Activated CD4-positive, alpha-beta T cell treated with anti-CD3 and anti-CD28 coated beads for 36 hours (primary cell): ENCODE measurements at regions not wholly inside any gene's neighbourhood (a gene's known extent, or its start where the extent isn't known, plus 50 kb on each side); places are given as distances from the start of the nearest gene placed in this dataset.

Source experiments
- ATAC-seq: fragments of 200-7000 bp; cut with Tn5 transposase; one replicate; pipeline ENCODE4 v1.10.0; 2021; ENCODE audit warnings: mild to moderate bottlenecking, moderate library complexity
- CTCF ChIA-PET: fragments of 350-600 bp; sonication (Branson Sonifier 250); formaldehyde crosslinking; loops from one replicate; lab custom pipeline; 2021; ENCODE audit warnings: antibody characterized with exemption; lab: Charles Lee
- POLR2A ChIA-PET: fragments of 350-600 bp; sonication (Branson Sonifier 250); formaldehyde crosslinking; loops from one replicate; lab custom pipeline; 2021; ENCODE audit warnings: antibody characterized with exemption, inconsistent platforms; lab: Charles Lee
- DNase-seq: peaks from one replicate; pipeline ENCODE4 v3.0.0-alpha.2; 2020
- H3K27ac Mint-ChIP-seq: one replicate; pipeline ENCODE4 v1.8.0; 2021; ENCODE audit warnings: mixed read lengths
- H3K27me3 Mint-ChIP-seq: one replicate; pipeline ENCODE4 v1.8.0; 2021; ENCODE audit warnings: mixed read lengths
- H3K36me3 Mint-ChIP-seq: one replicate; pipeline ENCODE4 v1.8.0; 2021; ENCODE audit warnings: low read depth, mixed read lengths
- H3K4me1 Mint-ChIP-seq: one replicate; pipeline ENCODE4 v1.8.0; 2021; ENCODE audit warnings: mixed read lengths
- H3K4me3 Mint-ChIP-seq: one replicate; pipeline ENCODE4 v1.8.0; 2021; ENCODE audit warnings: mild to moderate bottlenecking, moderate library complexity, mixed read lengths
- H3K9me3 Mint-ChIP-seq: one replicate; pipeline ENCODE4 v1.8.0; 2021; ENCODE audit warnings: low read depth, mixed read lengths
- intact Hi-C, 2 experiments: fragments of 100-400 bp; cut with DNase I in 1 of 2; cut with micrococcal nuclease in 1 of 2; formaldehyde crosslinking; loops; one replicate each; pipeline versions ENCODE4 v1.14.2 to v1.15.1; 2022 to 2024; cut with DNase I, micrococcal nuclease

DNA sequence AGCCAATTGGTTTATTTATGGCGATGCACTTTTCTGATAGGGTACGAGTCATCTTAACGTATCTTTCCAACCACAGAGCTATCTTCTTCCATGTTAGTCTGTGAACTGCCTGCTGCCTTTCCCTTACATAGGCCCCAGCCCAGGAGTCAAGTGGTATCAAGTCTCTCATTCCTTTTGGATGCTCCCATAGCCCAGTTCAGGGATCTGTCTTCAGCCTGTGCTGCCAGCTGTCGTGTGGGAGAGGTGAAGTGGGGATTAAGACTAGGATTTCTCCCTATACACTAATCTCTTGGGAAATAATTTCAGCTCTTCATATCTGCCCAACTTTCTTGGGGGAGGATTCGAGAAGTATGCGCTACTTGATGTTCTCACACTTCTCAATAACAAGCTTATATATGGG lies 475.7 kb downstream of the EBF1 start:
- no peaks in the 10 kb centered on the region for H3K9me3 Mint-ChIP-seq
- CTCF ChIA-PET, result interaction anchor here (1.2 kb wide), 1 partner anchor 17 kb away, joined by 3 read pairs; no protein-coding TSS in a partner anchor
- no peaks in the 10 kb centered on the region for H3K36me3 Mint-ChIP-seq

GRCh38 chr5:158621391-158621790 lies 478.3 kb downstream of the EBF1 start:
- CTCF ChIA-PET, result no interaction called here
- DNase-seq (no peak), ATAC-seq (no peak)
- H3K4me1 Mint-ChIP-seq, result no peaks in the 10 kb centered on the region
- no peak overlapping the region for H3K4me3 Mint-ChIP-seq
- H3K36me3 Mint-ChIP-seq, result no peaks in the 10 kb centered on the region
- H3K9me3 Mint-ChIP-seq, result no peaks in the 10 kb centered on the region
- no peaks in the 10 kb centered on the region for H3K27me3 Mint-ChIP-seq
- POLR2A ChIA-PET, result no interaction called here
- no peak overlapping the region for H3K27ac Mint-ChIP-seq
- intact Hi-C loops, result no loop called here

More for the DNA sequence above, 475.7 kb downstream of the EBF1 start:
- POLR2A ChIA-PET, result no interaction called here
- Mint-ChIP-seq H3K27me3 (no peaks in the 10 kb centered on the region), H3K27ac (no peak overlapping the region), H3K4me3 (no peak overlapping the region), H3K4me1 (no peaks in the 10 kb centered on the region)
- ATAC-seq (no peak), DNase-seq (no peak)
- intact Hi-C loops, result no loop called here

DNA sequence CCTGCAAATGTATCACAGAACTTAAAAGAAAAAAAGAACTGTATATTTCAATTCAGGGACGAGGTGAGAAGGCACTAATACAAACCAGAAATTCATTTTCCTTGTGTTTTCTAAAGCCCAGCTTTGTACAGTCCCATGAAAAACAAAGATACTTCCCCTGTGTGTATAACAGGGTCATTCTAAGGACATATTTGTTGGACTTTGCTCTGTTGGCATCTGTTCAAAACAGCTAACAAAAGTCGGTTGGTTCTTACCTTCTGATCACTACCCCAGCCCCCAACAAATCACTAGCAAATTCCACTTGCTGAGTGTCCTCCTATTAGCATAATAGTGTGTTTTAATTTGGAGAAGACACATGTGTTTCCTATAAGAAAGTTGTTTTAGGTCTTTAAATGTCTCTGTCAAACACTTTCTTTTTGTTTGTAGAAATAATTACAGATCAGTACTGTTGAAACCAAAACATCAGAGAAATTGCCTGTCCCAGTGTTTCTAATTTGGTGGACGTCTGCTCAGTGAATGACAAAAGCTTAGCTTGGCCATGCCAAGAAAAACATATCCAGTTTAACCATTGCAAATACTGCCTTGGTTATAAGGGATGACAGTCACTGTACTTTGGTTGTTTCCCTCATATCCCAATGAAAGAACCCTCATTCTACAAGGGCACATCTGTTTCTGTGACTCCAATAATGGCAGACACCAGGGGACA lies 480.5 kb downstream of the EBF1 start:
- Mint-ChIP-seq H3K27me3 (no peaks in the 10 kb centered on the region), H3K9me3 (no peaks in the 10 kb centered on the region), H3K27ac (no peak overlapping the region), H3K36me3 (no peaks in the 10 kb centered on the region), H3K4me3 (no peak overlapping the region), H3K4me1 (no peaks in the 10 kb centered on the region)
- no peak for DNase-seq
- ATAC-seq, result no peak
- intact Hi-C loops, result no loop called here
- ChIA-PET POLR2A (no interaction called here), CTCF (no interaction called here)

DNA sequence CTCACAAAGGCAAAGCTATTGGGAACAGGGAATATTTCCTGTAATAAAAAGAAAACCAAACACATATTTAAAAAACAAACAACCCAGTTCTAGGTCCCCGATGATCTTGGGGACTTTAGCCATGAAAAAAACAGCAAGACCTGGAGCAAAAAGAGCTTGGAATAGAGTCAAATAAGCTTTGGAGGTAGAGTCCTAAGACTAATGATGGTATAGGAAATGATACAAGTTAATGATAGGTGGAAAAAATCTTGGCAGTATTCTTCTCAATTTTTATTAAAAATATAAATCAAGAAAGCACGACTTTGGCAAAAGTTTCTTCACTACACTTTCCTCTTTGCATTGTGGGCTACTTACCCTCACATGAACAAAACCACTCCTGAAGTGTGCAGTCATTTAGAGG lies 481.5 kb downstream of the EBF1 start:
- Mint-ChIP-seq H3K9me3 (no peaks in the 10 kb centered on the region), H3K4me1 (no peaks in the 10 kb centered on the region), H3K36me3 (no peaks in the 10 kb centered on the region), H3K4me3 (no peak overlapping the region), H3K27me3 (no peaks in the 10 kb centered on the region), H3K27ac (no peak overlapping the region)
- DNase-seq (no peak), ATAC-seq (no peak)
- intact Hi-C loops, result no loop called here
- ChIA-PET CTCF (no interaction called here), POLR2A (no interaction called here)

DNA sequence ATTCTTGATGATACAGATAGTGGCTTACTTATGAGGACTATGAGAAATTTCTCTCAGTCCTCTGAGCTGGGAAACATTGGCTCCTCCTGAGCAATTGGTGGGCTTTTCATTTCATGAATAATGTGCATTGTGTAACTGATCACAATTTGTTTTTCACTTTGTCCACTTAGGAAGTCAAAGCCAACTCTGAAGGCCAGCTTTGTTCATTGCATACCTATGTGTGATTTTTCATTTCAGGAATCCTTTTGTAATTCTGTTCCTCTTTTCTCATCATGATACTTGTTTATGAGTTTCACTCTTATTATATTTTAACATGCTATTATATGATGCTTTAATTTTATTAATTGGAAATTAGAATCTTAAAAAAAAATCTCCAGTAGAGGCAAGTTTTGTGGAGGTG lies 483.0 kb downstream of the EBF1 start:
- H3K36me3 Mint-ChIP-seq, result no peaks in the 10 kb centered on the region
- H3K27me3 Mint-ChIP-seq, result no peaks in the 10 kb centered on the region
- intact Hi-C loops, result no loop called here
- POLR2A ChIA-PET, result no interaction called here
- H3K4me1 Mint-ChIP-seq, result no peaks in the 10 kb centered on the region
- no peak for DNase-seq
- H3K9me3 Mint-ChIP-seq, result no peaks in the 10 kb centered on the region
- no peak overlapping the region for H3K4me3 Mint-ChIP-seq
- ATAC-seq, result no peak
- CTCF ChIA-PET, result no interaction called here
- no peak overlapping the region for H3K27ac Mint-ChIP-seq

DNA sequence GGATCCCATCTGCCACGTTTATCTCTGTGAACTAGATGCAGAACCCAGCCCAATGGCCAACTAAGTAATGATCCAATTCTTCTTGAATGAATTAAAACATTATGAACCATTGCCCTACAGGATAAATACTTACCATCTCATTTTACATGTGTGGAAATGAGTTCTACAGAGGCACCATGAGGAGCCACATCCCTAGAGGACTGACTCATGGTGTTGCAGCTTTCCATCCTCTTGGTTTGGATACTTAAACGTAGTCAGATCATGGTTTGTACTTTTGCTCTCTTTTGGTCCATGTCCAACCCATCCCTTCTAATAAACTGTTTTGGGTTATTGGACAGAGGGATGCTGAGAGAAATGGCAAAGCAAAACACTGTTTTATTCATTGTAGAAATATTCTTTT lies 484.8 kb downstream of the EBF1 start:
- DNase-seq, result no peak
- ATAC-seq, result no peak
- Mint-ChIP-seq H3K27ac (no peak overlapping the region), H3K4me3 (no peak overlapping the region), H3K9me3 (no peaks in the 10 kb centered on the region), H3K27me3 (no peaks in the 10 kb centered on the region), H3K4me1 (no peaks in the 10 kb centered on the region), H3K36me3 (no peaks in the 10 kb centered on the region)
- POLR2A ChIA-PET, result no interaction called here
- intact Hi-C loops, result no loop called here
- CTCF ChIA-PET, result no interaction called here

DNA sequence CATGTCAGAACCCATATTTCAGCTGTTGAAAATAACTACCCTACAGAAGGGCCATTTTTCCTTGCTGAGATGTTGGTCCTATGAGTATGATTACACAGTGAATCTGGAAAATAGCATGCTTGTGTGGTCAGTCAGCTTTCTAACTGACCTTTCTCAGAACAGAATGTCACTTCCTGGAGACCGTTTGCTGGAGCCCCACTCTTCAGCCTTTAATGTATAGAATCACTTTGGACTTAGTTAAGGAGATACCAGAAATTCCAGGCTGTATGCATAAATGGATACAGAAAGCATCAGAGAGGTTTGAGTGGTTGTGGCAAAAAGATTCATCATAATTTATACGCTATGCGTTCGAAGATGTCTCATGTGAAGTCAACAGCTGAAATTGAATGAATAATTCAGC lies 488.1 kb downstream of the EBF1 start:
- ATAC-seq (no peak), DNase-seq (no peak)
- H3K9me3 Mint-ChIP-seq, result no peaks in the 10 kb centered on the region
- CTCF ChIA-PET, result no interaction called here
- no peak overlapping the region for H3K4me3 Mint-ChIP-seq
- no peaks in the 10 kb centered on the region for H3K36me3 Mint-ChIP-seq
- POLR2A ChIA-PET, result no interaction called here
- no peaks in the 10 kb centered on the region for H3K4me1 Mint-ChIP-seq
- H3K27ac Mint-ChIP-seq, result no peak overlapping the region
- intact Hi-C loops, result no loop called here
- no peaks in the 10 kb centered on the region for H3K27me3 Mint-ChIP-seq

- intact Hi-C loops, result no loop called here
- ATAC-seq, result no peak
Measured at GRCh38 chr5:158610051-158610415, 489.7 kb downstream of the EBF1 start.

GRCh38 chr5:158609333-158610050 lies 490.2 kb downstream of the EBF1 start:
- Mint-ChIP-seq H3K4me3 (no peak overlapping the region), H3K27me3 (no peaks in the 10 kb centered on the region), H3K36me3 (no peaks in the 10 kb centered on the region), H3K27ac (no peak overlapping the region), H3K4me1 (no peaks in the 10 kb centered on the region), H3K9me3 (no peaks in the 10 kb centered on the region)
- intact Hi-C loops, result no loop called here
- CTCF ChIA-PET, result no interaction called here
- DNase-seq, result no peak
- POLR2A ChIA-PET, result no interaction called here
- no peak for ATAC-seq

More at GRCh38 chr5:158610051-158610415, 489.7 kb downstream of the EBF1 start:
- H3K27ac Mint-ChIP-seq, result no peak overlapping the region
- H3K27me3 Mint-ChIP-seq, result no peaks in the 10 kb centered on the region
- no peaks in the 10 kb centered on the region for H3K4me1 Mint-ChIP-seq
- no peaks in the 10 kb centered on the region for H3K36me3 Mint-ChIP-seq
- no peak overlapping the region for H3K4me3 Mint-ChIP-seq
- CTCF ChIA-PET, result no interaction called here
- no peak for DNase-seq
- POLR2A ChIA-PET, result no interaction called here
- no peaks in the 10 kb centered on the region for H3K9me3 Mint-ChIP-seq

GRCh38 chr5:158607088-158607487 lies 492.6 kb downstream of the EBF1 start:
- POLR2A ChIA-PET, result no interaction called here
- no peak overlapping the region for H3K4me3 Mint-ChIP-seq

GRCh38 chr5:158606233-158606632 lies 493.5 kb downstream of the EBF1 start:
- POLR2A ChIA-PET, result no interaction called here
- Mint-ChIP-seq H3K4me3 (no peak overlapping the region), H3K36me3 (no peaks in the 10 kb centered on the region), H3K4me1 (no peaks in the 10 kb centered on the region), H3K27me3 (no peaks in the 10 kb centered on the region), H3K9me3 (no peaks in the 10 kb centered on the region), H3K27ac (no peak overlapping the region)
- ATAC-seq (no peak), DNase-seq (no peak)
- intact Hi-C loops, result no loop called here
- CTCF ChIA-PET, result interaction anchor here (0.9 kb wide), 1 partner anchor 136 kb away, joined by 3 read pairs; no protein-coding TSS in a partner anchor

More at GRCh38 chr5:158607088-158607487, 492.6 kb downstream of the EBF1 start:
- ATAC-seq (no peak), DNase-seq (no peak)
- no peaks in the 10 kb centered on the region for H3K36me3 Mint-ChIP-seq
- H3K27me3 Mint-ChIP-seq, result no peaks in the 10 kb centered on the region
- no peaks in the 10 kb centered on the region for H3K4me1 Mint-ChIP-seq
- H3K27ac Mint-ChIP-seq, result no peak overlapping the region
- intact Hi-C loops, result no loop called here
- no peaks in the 10 kb centered on the region for H3K9me3 Mint-ChIP-seq
- CTCF ChIA-PET, result interaction anchor here (0.8 to 1.1 kb wide), 3 partner anchors 17 to 228 kb away, joined by 3 read pairs; no protein-coding TSS in a partner anchor

DNA sequence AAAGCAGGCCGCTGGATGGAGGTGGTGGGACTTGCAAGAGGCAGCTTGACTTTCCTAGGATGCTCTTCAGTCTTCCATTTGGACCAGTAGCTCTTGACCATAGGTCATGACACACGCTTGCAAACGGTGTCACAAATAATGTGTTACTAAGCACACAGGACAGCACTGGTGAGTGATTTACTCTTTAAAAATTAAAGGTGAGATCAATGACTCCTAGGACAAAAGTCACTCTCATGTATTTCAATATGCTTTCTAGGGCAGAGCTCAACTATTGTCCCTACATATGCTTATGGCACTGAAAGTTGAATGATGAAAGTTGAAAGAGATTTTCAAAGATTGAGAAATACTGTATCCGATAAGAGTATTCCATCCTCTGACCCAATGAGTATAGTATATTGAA lies 496.7 kb downstream of the EBF1 start:
- no peak for DNase-seq
- Mint-ChIP-seq H3K27me3 (no peaks in the 10 kb centered on the region), H3K4me1 (no peaks in the 10 kb centered on the region), H3K9me3 (no peaks in the 10 kb centered on the region), H3K4me3 (no peak overlapping the region), H3K36me3 (no peaks in the 10 kb centered on the region), H3K27ac (no peak overlapping the region)
- no peak for ATAC-seq
- intact Hi-C loops, result no loop called here
- ChIA-PET CTCF (interaction anchor here (0.5 to 1.1 kb wide), 2 partner anchors 37 to 308 kb away, joined by 3 to 4 read pairs; no protein-coding TSS in a partner anchor), POLR2A (no interaction called here)
